HG03571 (cell line): ENCODE measurements at regions not wholly inside any gene's neighbourhood (a gene's known extent, or its start where the extent isn't known, plus 50 kb on each side); places are given as distances from the start of the nearest gene placed in this dataset.

Experiments
- ATAC-seq: cut with Tn5 transposase; IDR thresholded peaks from one replicate; pipeline ENCODE4 v1.9.1; 2021; ENCODE audit not compliant: unreplicated experiment

- no peak for ATAC-seq
These were observed 689.8 kb upstream of the CHORDC1 start for GRCh38 chr11:90912631-90913030.

GRCh38 chr11:90911192-90911591 is 688.3 kb upstream of the CHORDC1 start:
- ATAC-seq = no peak

GRCh38 chr11:90908074-90908473 is 685.2 kb upstream of the CHORDC1 start:
- ATAC-seq = no peak

- ATAC-seq = no peak
These were observed 673.0 kb upstream of the CHORDC1 start for GRCh38 chr11:90895850-90896249.

- ATAC-seq = no peak
These were observed 667.5 kb upstream of the CHORDC1 start for GRCh38 chr11:90890347-90890746.

- no peak for ATAC-seq
These were observed 661.3 kb upstream of the CHORDC1 start for GRCh38 chr11:90884181-90884580.

GRCh38 chr11:90874986-90875385 is 652.1 kb upstream of the CHORDC1 start:
- ATAC-seq = no peak

GRCh38 chr11:90874281-90874680 is 651.4 kb upstream of the CHORDC1 start:
- no peak for ATAC-seq

GRCh38 chr11:90867416-90867815 is 644.6 kb upstream of the CHORDC1 start:
- ATAC-seq = no peak

- no peak for ATAC-seq
These were observed 633.9 kb upstream of the CHORDC1 start for GRCh38 chr11:90856790-90857189.

- ATAC-seq = no peak
These were observed 632.7 kb upstream of the CHORDC1 start for GRCh38 chr11:90855531-90855930.

- no peak for ATAC-seq
These were observed 628.3 kb upstream of the CHORDC1 start for GRCh38 chr11:90851196-90851595.

GRCh38 chr11:90849312-90849711 is 626.5 kb upstream of the CHORDC1 start:
- ATAC-seq = no peak

- no peak for ATAC-seq
These were observed 624.5 kb upstream of the CHORDC1 start for GRCh38 chr11:90847268-90847886.

GRCh38 chr11:90846628-90847027 is 623.8 kb upstream of the CHORDC1 start:
- ATAC-seq = no peak

GRCh38 chr11:90845799-90846198 is 623.0 kb upstream of the CHORDC1 start:
- ATAC-seq = no peak

GRCh38 chr11:90845126-90845525 is 622.3 kb upstream of the CHORDC1 start:
- no peak for ATAC-seq

GRCh38 chr11:90844041-90844440 is 621.2 kb upstream of the CHORDC1 start:
- ATAC-seq = no peak

GRCh38 chr11:90842681-90843080 is 619.8 kb upstream of the CHORDC1 start:
- no peak for ATAC-seq

GRCh38 chr11:90840071-90840470 is 617.2 kb upstream of the CHORDC1 start:
- no peak for ATAC-seq

GRCh38 chr11:90836031-90836430 is 613.2 kb upstream of the CHORDC1 start:
- ATAC-seq = no peak

- ATAC-seq = no peak
These were observed 600.6 kb upstream of the CHORDC1 start for GRCh38 chr11:90823446-90823845.

- ATAC-seq = no peak
These were observed 600.1 kb upstream of the CHORDC1 start for GRCh38 chr11:90822996-90823395.
